HL-60 (cell line): ENCODE measurements at regions not wholly inside any gene's neighbourhood (a gene's known extent, or its start where the extent isn't known, plus 50 kb on each side); places are given as distances from the start of the nearest gene placed in this dataset.

Experiments
- DNase-seq, 2 experiments: peaks; one replicate each; pipeline ENCODE4 v3.0.0-alpha.2; 2010 to 2020; ENCODE audit warnings: low read depth in 1 of 2, low spot score in 1 of 2
- H3K27ac ChIP-seq: fragments of 250-450 bp; sonication (Bioruptor Pico); replicated peaks from 2 replicates; pipeline ENCODE4 v1.5.1; 2020; ENCODE audit warnings: mild to moderate bottlenecking, moderate library complexity
- H3K27me3 ChIP-seq: fragments of 250-450 bp; sonication (Bioruptor Pico); 2 replicates; pipeline ENCODE4 v1.5.1; 2021; ENCODE audit warnings: mild to moderate bottlenecking, moderate library complexity; ENCODE audit not compliant: insufficient read depth, poor library complexity, severe bottlenecking
- H3K4me3 ChIP-seq: replicated peaks from 2 replicates; pipeline ENCODE4 v1.5.1; 2011; ENCODE audit warnings: mild to moderate bottlenecking, control low read depth, low read length; ENCODE audit not compliant: insufficient read depth
- CTCF ChIP-seq: IDR thresholded peaks from one replicate; pipeline ENCODE4 v1.5.1; 2011; ENCODE audit warnings: low read length, control low read depth, inconsistent platforms; ENCODE audit not compliant: insufficient read depth
- GABPA ChIP-seq: IDR thresholded peaks from 2 replicates; pipeline ENCODE4 v1.6.1; 2012; ENCODE audit warnings: low read depth
- POLR2AphosphoS5 ChIP-seq: IDR thresholded peaks from 2 replicates; pipeline ENCODE4 v1.6.1; 2012; ENCODE audit warnings: low read depth
- REST ChIP-seq: IDR thresholded peaks from 2 replicates; pipeline ENCODE4 v1.6.1; 2012; ENCODE audit warnings: low read depth; ENCODE audit not compliant: insufficient replicate concordance
- SPI1 ChIP-seq: IDR thresholded peaks from 2 replicates; pipeline ENCODE4 v1.6.1; 2012; ENCODE audit warnings: low read depth, mild to moderate bottlenecking, borderline replicate concordance

GRCh38 chr5:135162661-135163265, 128.7 kb upstream of the PITX1 start:
- H3K27me3 ChIP-seq, result no peaks in the 10 kb centered on the region
- no peak overlapping the region for H3K4me3 ChIP-seq
- no peak overlapping the region for H3K27ac ChIP-seq
- no peak for TF ChIP-seq SPI1
- no peak for TF ChIP-seq POLR2AphosphoS5
- no peak for DNase-seq

- Histone ChIP-seq H3K4me3 (no peak overlapping the region), H3K27ac (peak overlapping the region; percentile 64)
- no peak for TF ChIP-seq CTCF
- TF ChIP-seq GABPA, result no peak
- TF ChIP-seq POLR2AphosphoS5, result no peak
- TF ChIP-seq REST, result no peak
- no peak for TF ChIP-seq SPI1
Observed at GRCh38 chr5:135161221-135161620, 127.2 kb upstream of the PITX1 start.

GRCh38 chr5:135160036-135160675, 126.1 kb upstream of the PITX1 start:
- DNase-seq, result no peak
- peak overlapping the region; percentile 38; the same call in 1 of the 2 replicates for H3K27ac ChIP-seq
- no peak overlapping the region for H3K4me3 ChIP-seq
- TF ChIP-seq REST, result no peak
- no peak for TF ChIP-seq SPI1
- TF ChIP-seq GABPA, result no peak
- no peak for TF ChIP-seq POLR2AphosphoS5
- no peak for TF ChIP-seq CTCF
- H3K27me3 ChIP-seq, result no peaks in the 10 kb centered on the region

More at GRCh38 chr5:135161221-135161620, 127.2 kb upstream of the PITX1 start:
- no peaks in the 10 kb centered on the region for H3K27me3 ChIP-seq
- no peak for DNase-seq

- Histone ChIP-seq H3K27me3 (no peaks in the 10 kb centered on the region), H3K4me3 (no peak overlapping the region), H3K27ac (peak overlapping the region; percentile 38; the same call in 1 of the 2 replicates)
- TF ChIP-seq REST, result no peak
- no peak for TF ChIP-seq GABPA
- no peak for TF ChIP-seq SPI1
- TF ChIP-seq POLR2AphosphoS5, result no peak
- no peak for TF ChIP-seq CTCF
- DNase-seq, result no peak
Observed at GRCh38 chr5:135159626-135160025, 125.6 kb upstream of the PITX1 start.
